ENCODE measurements at regions not wholly inside any gene's neighbourhood (a gene's known extent, or its start where the extent isn't known, plus 50 kb on each side); places are given as distances from the start of the nearest gene placed in this dataset.
"Not testable (repeated sequence)": the region's sequence is repeated elsewhere in the genome, so short reads cannot be mapped to it uniquely, and the experiment has no call there.

GRCh38 chr7:20521243-20521642 is 94.2 kb upstream of the ABCB5 start:
- DNase-seq = no peak

- DNase-seq = no peak
Observed at GRCh38 chr7:20529260-20529659, 86.2 kb upstream of the ABCB5 start.

GRCh38 chr7:20532890-20533289 is 82.6 kb upstream of the ABCB5 start:
- DNase-seq = no peak

- DNase-seq = no peak
Observed at GRCh38 chr7:20534543-20534942, 80.9 kb upstream of the ABCB5 start.

- DNase-seq = no peak
Observed at GRCh38 chr7:20535541-20535940, 79.9 kb upstream of the ABCB5 start.

GRCh38 chr7:20539201-20539600 is 76.3 kb upstream of the ABCB5 start:
- DNase-seq = peak; percentile 4

- peak; percentile 4 for DNase-seq
Observed at GRCh38 chr7:20541608-20542349, 73.7 kb upstream of the ABCB5 start.

- DNase-seq = no peak
Observed at GRCh38 chr7:20542594-20542993, 72.9 kb upstream of the ABCB5 start.

- DNase-seq = no peak
Observed at GRCh38 chr7:20543500-20543899, 72.0 kb upstream of the ABCB5 start.

GRCh38 chr7:20545016-20545415 is 70.5 kb upstream of the ABCB5 start:
- DNase-seq = no peak

GRCh38 chr7:20546958-20547357 is 68.5 kb upstream of the ABCB5 start:
- DNase-seq = not testable (repeated sequence)

- DNase-seq = no peak
Observed at GRCh38 chr7:20554072-20554471, 61.4 kb upstream of the ABCB5 start.

- DNase-seq = no peak
Observed at GRCh38 chr7:20556091-20556490, 59.4 kb upstream of the ABCB5 start.

- DNase-seq = no peak
Observed at GRCh38 chr7:20557116-20557515, 58.4 kb upstream of the ABCB5 start.

GRCh38 chr7:20558963-20559716 is 56.3 kb upstream of the ABCB5 start:
- no peak for DNase-seq

GRCh38 chr7:20559883-20560282 is 55.6 kb upstream of the ABCB5 start:
- no peak for DNase-seq

GRCh38 chr7:20560325-20561180 is 54.9 kb upstream of the ABCB5 start:
- peak; percentile 28 for DNase-seq

GRCh38 chr7:20561466-20561865 is 54.0 kb upstream of the ABCB5 start:
- no peak for DNase-seq

- DNase-seq = no peak
Observed at GRCh38 chr7:20561908-20562307, 53.6 kb upstream of the ABCB5 start.

GRCh38 chr7:20562461-20562860 is 53.0 kb upstream of the ABCB5 start:
- DNase-seq = no peak
